Natural killer cell (primary cell): ENCODE measurements at regions not wholly inside any gene's neighbourhood (a gene's known extent, or its start where the extent isn't known, plus 50 kb on each side); places are given as distances from the start of the nearest gene placed in this dataset.
A peak's percentile ranks its signal among the peaks of the same experiment; 100 is the strongest.

Experiments used
- ATAC-seq, 3 donors: fragments of 150-1000 bp in 2 of 3; fragments of 200-7000 bp in 1 of 3; cut with Tn5 transposase; 1 replicate in 1 of 3; 2 replicates in 2 of 3; pipeline ENCODE4 v1.10.0; 2021; ENCODE audit warnings: mild to moderate bottlenecking in 2 of 3, moderate library complexity in 2 of 3
- DNase-seq, 2 donors: peaks; one replicate each; pipeline versions ENCODE4 v3.0.0 to v3.0.0-alpha.2; 2013 to 2021; ENCODE audit warnings: mixed read lengths in 1 of 2
- H3K27ac ChIP-seq: one replicate; pipeline ENCODE4 v1.5.1; 2013; ENCODE audit warnings: mild to moderate bottlenecking, low read length
- H3K27me3 ChIP-seq: one replicate; pipeline ENCODE4 v1.6.1; 2013; ENCODE audit warnings: low read length; ENCODE audit not compliant: control insufficient read depth, insufficient read depth
- H3K36me3 ChIP-seq: one replicate; pipeline ENCODE4 v1.6.1; 2013; ENCODE audit warnings: low read length; ENCODE audit not compliant: control insufficient read depth, insufficient read depth
- H3K4me1 ChIP-seq: one replicate; pipeline ENCODE4 v1.6.1; 2013; ENCODE audit warnings: low read length; ENCODE audit not compliant: control insufficient read depth, insufficient read depth
- H3K4me3 ChIP-seq: one replicate; pipeline ENCODE4 v1.5.1; 2013; ENCODE audit warnings: low read length
- H3K9me3 ChIP-seq: one replicate; pipeline ENCODE4 v1.6.1; 2013; ENCODE audit warnings: low read length; ENCODE audit not compliant: control insufficient read depth, insufficient read depth
- H3K27ac Mint-ChIP-seq, 2 donors: one replicate each; pipeline ENCODE4 v1.8.0; 2022; ENCODE audit warnings: mild to moderate bottlenecking in 2 of 2, mixed read lengths in 2 of 2, moderate library complexity in 1 of 2
- H3K27me3 Mint-ChIP-seq, 2 donors: one replicate each; pipeline ENCODE4 v1.8.0; 2022; ENCODE audit warnings: low read depth in 2 of 2, mixed read lengths in 2 of 2
- H3K36me3 Mint-ChIP-seq: one replicate; pipeline ENCODE4 v1.8.0; 2022; ENCODE audit warnings: mixed read lengths
- H3K4me1 Mint-ChIP-seq, 2 donors: one replicate each; pipeline ENCODE4 v1.8.0; 2022; ENCODE audit warnings: mixed read lengths in 2 of 2
- H3K4me3 Mint-ChIP-seq: one replicate; pipeline ENCODE4 v1.8.0; 2022; ENCODE audit warnings: mild to moderate bottlenecking, moderate library complexity, mixed read lengths
- H3K9me3 Mint-ChIP-seq, 2 donors: one replicate each; pipeline ENCODE4 v1.8.0; 2022; ENCODE audit warnings: mixed read lengths in 2 of 2
- CTCF ChIP-seq: fragments of 200-600 bp; IDR thresholded peaks from one replicate; pipeline ENCODE4 v1.8.0; 2022; ENCODE audit warnings: antibody characterized with exemption
- WGBS: methylation state at CpG from one replicate; pipeline ENCODE4 v1.1.7; 2013; ENCODE audit warnings: missing lambda C conversion rate; ENCODE audit not compliant: insufficient coverage; 5-methylcytosine and 5-hydroxymethylcytosine counted together
- intact Hi-C: fragments of 100-400 bp; cut with micrococcal nuclease; formaldehyde crosslinking; loops from one replicate; pipeline ENCODE4 v1.14.2; 2022

GRCh38 chr3:30548600-30548999 is 57.8 kb upstream of the TGFBR2 start:
- 65% methylated on average over 3 of the region's 3 CpGs for WGBS
- peak in 1 of 2 donors; percentile 39 for DNase-seq

DNA sequence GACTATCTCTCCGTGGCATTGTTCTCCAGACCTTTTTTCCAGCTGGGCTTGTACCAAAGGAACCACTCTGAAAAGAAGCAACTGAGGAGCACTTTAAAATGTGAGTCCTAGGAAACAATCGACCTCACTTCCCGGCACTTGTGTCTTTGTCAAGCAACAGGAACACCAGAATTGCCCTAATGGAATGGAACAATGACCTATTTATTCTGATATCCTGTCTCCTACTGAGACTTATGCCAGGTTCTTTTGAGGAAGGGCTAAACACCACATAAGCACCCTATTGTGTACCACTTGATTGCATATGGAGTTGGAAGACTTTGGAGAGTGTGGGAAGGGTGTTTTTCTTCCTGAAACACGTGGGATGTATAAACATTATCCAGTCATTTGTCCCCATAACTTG is 56.8 kb upstream of the TGFBR2 start:
- no peak for TF ChIP-seq CTCF
- H3K36me3 Mint-ChIP-seq = no peaks in the 10 kb centered on the region
- no peak overlapping the region for H3K27ac ChIP-seq
- H3K9me3 Mint-ChIP-seq = no peaks in the 10 kb centered on the region
- H3K9me3 ChIP-seq = no peaks in the 10 kb centered on the region
- no peaks in the 10 kb centered on the region for H3K4me1 ChIP-seq
- H3K4me3 ChIP-seq = no peak overlapping the region
- no peaks in the 10 kb centered on the region for H3K36me3 ChIP-seq
- H3K27me3 Mint-ChIP-seq = no peaks in the 10 kb centered on the region
- no peak overlapping the region for H3K27ac Mint-ChIP-seq
- DNase-seq (no peak), ATAC-seq (no peak)
- intact Hi-C loops = no loop called here
- H3K27me3 ChIP-seq = no peaks in the 10 kb centered on the region
- WGBS = 91% methylated on average over 4 of the region's 4 CpGs
- no peak overlapping the region for H3K4me3 Mint-ChIP-seq
- H3K4me1 Mint-ChIP-seq = no peaks in the 10 kb centered on the region

More at GRCh38 chr3:30548600-30548999, 57.8 kb upstream of the TGFBR2 start:
- TF ChIP-seq CTCF = no peak
- Histone ChIP-seq H3K27me3 (no peaks in the 10 kb centered on the region), H3K4me1 (no peaks in the 10 kb centered on the region), H3K27ac (no peak overlapping the region), H3K36me3 (no peaks in the 10 kb centered on the region), H3K9me3 (no peaks in the 10 kb centered on the region), H3K4me3 (no peak overlapping the region)
- peak; percentile 60 to 76 (median 66) for ATAC-seq
- Mint-ChIP-seq H3K9me3 (no peaks in the 10 kb centered on the region), H3K4me3 (no peak overlapping the region), H3K36me3 (no peaks in the 10 kb centered on the region), H3K27me3 (no peaks in the 10 kb centered on the region), H3K4me1 (no peaks in the 10 kb centered on the region), H3K27ac (no peak overlapping the region)
- intact Hi-C loops = no loop called here

- Histone ChIP-seq H3K9me3 (no peaks in the 10 kb centered on the region), H3K4me3 (no peak overlapping the region), H3K27me3 (no peaks in the 10 kb centered on the region), H3K27ac (no peak overlapping the region), H3K36me3 (no peaks in the 10 kb centered on the region), H3K4me1 (no peaks in the 10 kb centered on the region)
- ATAC-seq (no peak), DNase-seq (no peak)
- Mint-ChIP-seq H3K9me3 (no peaks in the 10 kb centered on the region), H3K4me1 (no peaks in the 10 kb centered on the region), H3K4me3 (no peak overlapping the region), H3K27ac (no peak overlapping the region), H3K27me3 (no peaks in the 10 kb centered on the region), H3K36me3 (no peaks in the 10 kb centered on the region)
- intact Hi-C loops = no loop called here
- TF ChIP-seq CTCF = no peak
These were observed 56.2 kb upstream of the TGFBR2 start for GRCh38 chr3:30550246-30550645.

GRCh38 chr3:30551266-30551665 is 55.1 kb upstream of the TGFBR2 start:
- Mint-ChIP-seq H3K4me1 (no peaks in the 10 kb centered on the region), H3K27me3 (no peaks in the 10 kb centered on the region), H3K9me3 (no peaks in the 10 kb centered on the region), H3K36me3 (no peaks in the 10 kb centered on the region), H3K27ac (no peak overlapping the region), H3K4me3 (no peak overlapping the region)
- ATAC-seq (no peak), DNase-seq (no peak)
- Histone ChIP-seq H3K36me3 (no peaks in the 10 kb centered on the region), H3K4me3 (no peak overlapping the region), H3K9me3 (no peaks in the 10 kb centered on the region), H3K4me1 (no peaks in the 10 kb centered on the region), H3K27me3 (no peaks in the 10 kb centered on the region), H3K27ac (no peak overlapping the region)
- intact Hi-C loops = no loop called here
- no peak for TF ChIP-seq CTCF
- 71% methylated on average over 1 of the region's 2 CpGs for WGBS
